Neural crest cell (in vitro differentiated cells): ENCODE measurements at regions not wholly inside any gene's neighbourhood (a gene's known extent, or its start where the extent isn't known, plus 50 kb on each side); places are given as distances from the start of the nearest gene placed in this dataset.

ENCODE experiments used
- DNase-seq: peaks from one replicate; pipeline ENCODE4 v3.0.0; 2021; ENCODE audit warnings: low read depth, mixed read lengths, low spot score
- H3K27ac Mint-ChIP-seq: one replicate; pipeline ENCODE4 v1.8.0; 2021; ENCODE audit warnings: mild to moderate bottlenecking, mixed read lengths; ENCODE audit not compliant: unreplicated experiment
- H3K27me3 Mint-ChIP-seq: 2 replicates; pipeline ENCODE4 v1.8.0; 2021; ENCODE audit warnings: low read depth, mild to moderate bottlenecking, mixed read lengths
- H3K36me3 Mint-ChIP-seq: 2 replicates; pipeline ENCODE4 v1.8.0; 2021; ENCODE audit warnings: low read depth, mild to moderate bottlenecking, mixed read lengths
- H3K4me1 Mint-ChIP-seq: 2 replicates; pipeline ENCODE4 v1.8.0; 2021; ENCODE audit warnings: mixed read lengths
- H3K4me3 Mint-ChIP-seq: one replicate; pipeline ENCODE4 v1.8.0; 2021; ENCODE audit warnings: mild to moderate bottlenecking, mixed read lengths
- H3K9me3 Mint-ChIP-seq: 2 replicates; pipeline ENCODE4 v1.8.0; 2021; ENCODE audit warnings: mixed read lengths
- TF ChIP-seq, protein P1 (sequence below): fragments of 200-600 bp; sonication (generic); conservative IDR thresholded peaks from 2 replicates; pipeline ENCODE4 v1.5.0; 2021; ENCODE audit warnings: antibody characterized with exemption, mild to moderate bottlenecking

- Mint-ChIP-seq H3K36me3 (no peaks in the 10 kb centered on the region), H3K4me1 (no peaks in the 10 kb centered on the region), H3K27ac (no peak overlapping the region), H3K27me3 (no peaks in the 10 kb centered on the region), H3K4me3 (no peak overlapping the region), H3K9me3 (peaks cover 5% of the 10 kb centered on the region)
- TF ChIP-seq, protein P1, sequence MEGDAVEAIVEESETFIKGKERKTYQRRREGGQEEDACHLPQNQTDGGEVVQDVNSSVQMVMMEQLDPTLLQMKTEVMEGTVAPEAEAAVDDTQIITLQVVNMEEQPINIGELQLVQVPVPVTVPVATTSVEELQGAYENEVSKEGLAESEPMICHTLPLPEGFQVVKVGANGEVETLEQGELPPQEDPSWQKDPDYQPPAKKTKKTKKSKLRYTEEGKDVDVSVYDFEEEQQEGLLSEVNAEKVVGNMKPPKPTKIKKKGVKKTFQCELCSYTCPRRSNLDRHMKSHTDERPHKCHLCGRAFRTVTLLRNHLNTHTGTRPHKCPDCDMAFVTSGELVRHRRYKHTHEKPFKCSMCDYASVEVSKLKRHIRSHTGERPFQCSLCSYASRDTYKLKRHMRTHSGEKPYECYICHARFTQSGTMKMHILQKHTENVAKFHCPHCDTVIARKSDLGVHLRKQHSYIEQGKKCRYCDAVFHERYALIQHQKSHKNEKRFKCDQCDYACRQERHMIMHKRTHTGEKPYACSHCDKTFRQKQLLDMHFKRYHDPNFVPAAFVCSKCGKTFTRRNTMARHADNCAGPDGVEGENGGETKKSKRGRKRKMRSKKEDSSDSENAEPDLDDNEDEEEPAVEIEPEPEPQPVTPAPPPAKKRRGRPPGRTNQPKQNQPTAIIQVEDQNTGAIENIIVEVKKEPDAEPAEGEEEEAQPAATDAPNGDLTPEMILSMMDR, result no peak
- DNase-seq, result no peak
Observed at GRCh38 chrX:96407072-96407471, 277.6 kb upstream of the DIAPH2 start.

DNA sequence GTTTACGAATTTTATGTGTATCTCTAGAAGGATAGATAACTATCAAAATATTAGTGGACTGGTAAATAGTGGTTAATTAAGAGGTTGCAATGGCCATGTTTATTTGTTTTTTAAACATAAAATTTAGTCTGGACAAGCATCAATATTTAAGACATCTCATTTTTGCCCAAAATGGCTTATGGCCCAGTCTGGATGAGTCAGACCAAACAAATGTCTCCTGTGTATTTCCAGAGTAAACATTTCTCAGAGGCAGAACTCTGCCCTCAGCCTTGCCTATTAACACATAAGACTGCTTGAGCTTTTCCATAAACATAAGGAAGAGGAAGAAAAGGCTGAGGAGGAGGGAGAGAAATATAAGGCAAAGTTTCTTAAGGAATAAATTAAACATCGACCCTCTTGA lies 277.1 kb upstream of the DIAPH2 start:
- Mint-ChIP-seq H3K4me3 (no peak overlapping the region), H3K27me3 (no peaks in the 10 kb centered on the region), H3K27ac (no peak overlapping the region), H3K9me3 (peaks cover 5% of the 10 kb centered on the region), H3K36me3 (no peaks in the 10 kb centered on the region), H3K4me1 (no peaks in the 10 kb centered on the region)
- no peak for DNase-seq
- TF ChIP-seq, protein P1, result no peak

DNA sequence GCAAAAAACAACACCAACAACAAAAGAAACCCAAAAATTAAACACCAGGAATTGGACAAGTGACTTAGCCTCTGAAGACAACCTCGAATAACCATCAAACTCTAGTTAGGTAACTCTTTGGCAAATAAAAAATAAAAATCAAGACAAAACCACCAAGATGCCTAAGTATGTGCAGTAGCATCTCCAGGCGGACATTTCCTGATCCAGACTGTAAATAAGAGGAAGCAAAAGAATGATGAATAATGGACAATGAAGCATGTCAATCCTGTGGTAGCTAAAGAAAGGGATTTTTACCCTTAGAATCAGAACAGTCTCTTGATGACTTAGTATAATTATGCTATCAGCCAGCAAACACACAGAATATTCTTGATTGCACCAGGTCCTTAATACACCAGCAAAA lies 276.7 kb upstream of the DIAPH2 start:
- TF ChIP-seq, protein P1, result no peak
- H3K36me3 Mint-ChIP-seq, result no peaks in the 10 kb centered on the region
- no peaks in the 10 kb centered on the region for H3K4me1 Mint-ChIP-seq

GRCh38 chrX:96410927-96411326 lies 273.7 kb upstream of the DIAPH2 start:
- H3K36me3 Mint-ChIP-seq, result no peaks in the 10 kb centered on the region
- H3K4me1 Mint-ChIP-seq, result no peaks in the 10 kb centered on the region
- H3K27ac Mint-ChIP-seq, result no peak overlapping the region
- peaks cover 2% of the 10 kb centered on the region for H3K9me3 Mint-ChIP-seq
- H3K27me3 Mint-ChIP-seq, result no peaks in the 10 kb centered on the region
- DNase-seq, result no peak
- TF ChIP-seq, protein P1, result no peak
- H3K4me3 Mint-ChIP-seq, result no peak overlapping the region

More for the DNA sequence above, 276.7 kb upstream of the DIAPH2 start:
- Mint-ChIP-seq H3K9me3 (peaks cover 5% of the 10 kb centered on the region), H3K27me3 (no peaks in the 10 kb centered on the region), H3K27ac (no peak overlapping the region), H3K4me3 (no peak overlapping the region)
- DNase-seq, result no peak

DNA sequence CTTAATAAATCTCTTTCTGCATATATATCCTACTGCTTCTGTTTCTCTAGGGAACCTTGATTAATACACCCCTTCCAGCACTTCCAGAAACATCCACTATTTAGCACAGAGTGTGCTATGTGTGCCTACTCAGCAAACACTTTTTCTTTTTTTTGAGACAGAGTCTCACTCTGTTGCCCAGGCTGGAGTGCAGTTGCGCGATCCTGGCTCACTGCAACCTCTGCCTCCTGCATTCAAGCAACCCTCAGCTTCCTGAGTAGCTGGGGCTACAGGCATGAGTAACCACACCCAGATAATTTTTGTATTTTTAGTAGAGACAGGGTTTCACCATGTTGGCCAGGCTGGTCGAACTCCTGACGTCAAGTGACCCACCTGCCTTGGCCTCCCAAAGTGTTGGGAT lies 266.9 kb upstream of the DIAPH2 start:
- no peaks in the 10 kb centered on the region for H3K4me1 Mint-ChIP-seq
- H3K27me3 Mint-ChIP-seq, result no peaks in the 10 kb centered on the region
- no peak overlapping the region for H3K4me3 Mint-ChIP-seq
- DNase-seq, result no peak
- no peak overlapping the region for H3K27ac Mint-ChIP-seq
- no peaks in the 10 kb centered on the region for H3K9me3 Mint-ChIP-seq
- TF ChIP-seq, protein P1, result no peak
- no peaks in the 10 kb centered on the region for H3K36me3 Mint-ChIP-seq

- Mint-ChIP-seq H3K27me3 (no peaks in the 10 kb centered on the region), H3K27ac (no peak overlapping the region), H3K9me3 (no peaks in the 10 kb centered on the region), H3K4me1 (no peaks in the 10 kb centered on the region), H3K4me3 (no peak overlapping the region), H3K36me3 (no peaks in the 10 kb centered on the region)
- TF ChIP-seq, protein P1, result no peak
- DNase-seq, result no peak
Observed at GRCh38 chrX:96424007-96424406, 260.6 kb upstream of the DIAPH2 start.
